ENCODE measurements at regions not wholly inside any gene's neighbourhood (a gene's known extent, or its start where the extent isn't known, plus 50 kb on each side); places are given as distances from the start of the nearest gene placed in this dataset.

- TF ChIP-seq ATF3 (IDR thresholded peaks at IDR 0.05), result peak; percentile 60; the same call in 1 of the 2 replicates
- TF ChIP-seq ATF3 (CRISPR knock-in tag; conservative IDR thresholded peaks at IDR 0.05), result no peak
- 0 out of 2 replicates have a peak, but pooled peaks have one; percentile 33 for TF ChIP-seq ATF7 (IDR thresholded peaks at IDR 0.05)
- no peak for TF ChIP-seq ATF1 (CRISPR knock-in tag; IDR thresholded peaks at IDR 0.05)
- TF ChIP-seq ATF1 (tag; IDR thresholded peaks at IDR 0.05), result peak; percentile 53; the same call in 1 of the 2 replicates
- TF ChIP-seq HES1 (IDR thresholded peaks at IDR 0.05; ENCODE audit: low read depth), result no peak
Measured at GRCh38 chr6:109222848-109223247, 127.5 kb downstream of the CEP57L1 start (continued).

- in situ Hi-C loops (cut with MboI), result no loop called here
- WGBS (ENCODE audit: insufficient coverage, low coverage, missing lambda C conversion rate), result 41% methylated on average over 1 of the region's 1 CpG
- H3K27me3 ChIP-seq (ENCODE audit: control insufficient read depth in 2 of 2, insufficient read depth in 2 of 2, low read length in 2 of 2), result no peaks in the 10 kb centered on the region
- H3K79me2 ChIP-seq (ENCODE audit: control insufficient read depth, insufficient read depth, low read length), result no peaks in the 10 kb centered on the region
- no peak overlapping the region for H3K4me3 ChIP-seq
- peaks cover 0 to 3% of the 10 kb centered on the region in 2 experiments; a peak in 1 of 5 replicates for H3K4me1 ChIP-seq (replicated peaks in 1 of 2; ENCODE audit: control insufficient read depth in 2 of 2, insufficient read depth in 2 of 2, low read length in 2 of 2)
- no peak overlapping the region for H3K9ac ChIP-seq (ENCODE audit: insufficient read depth in 1 of 2, low read depth in 2 of 2, low read length in 2 of 2)
- no peaks in the 10 kb centered on the region for H3K9me1 ChIP-seq (ENCODE audit: control insufficient read depth, insufficient read depth, low read length)
- TF ChIP-seq ZNF212 (CRISPR knock-in tag; IDR thresholded peaks at IDR 0.05) (no peak), FOXA1 (IDR thresholded peaks at IDR 0.05; ENCODE audit: borderline replicate concordance) (no peak), BRF2 (IDR thresholded peaks at IDR 0.05; ENCODE audit: borderline replicate concordance, insufficient read depth, insufficient read length) (no peak), TRIM25 (IDR thresholded peaks at IDR 0.05; ENCODE audit: borderline replicate concordance) (no peak), CHD1 (IDR thresholded peaks at IDR 0.05; ENCODE audit: low read length) (no peak), ZNF197 (CRISPR knock-in tag; IDR thresholded peaks at IDR 0.05; ENCODE audit: low read depth) (no peak), KLF1 (tag; IDR thresholded peaks at IDR 0.05) (no peak), PCBP1 (IDR thresholded peaks at IDR 0.05; ENCODE audit: low read depth, low read length, poor library complexity, severe bottlenecking) (peak; percentile 54), HNRNPK (IDR thresholded peaks at IDR 0.05; ENCODE audit: low read depth, low read length, poor library complexity, severe bottlenecking) (peak; percentile 57), ZNF444 (CRISPR knock-in tag; IDR thresholded peaks at IDR 0.05) (no peak), BCL6 (CRISPR knock-in tag; IDR thresholded peaks at IDR 0.05) (no peak)
- no TSS peak for BruUV-seq (replicated peaks)
- FAIRE-seq (peak; percentile 35), ATAC-seq (no peak), DNase-seq (ENCODE audit: extremely low read depth in 1 of 4, low spot score in 3 of 4) (no peak)
- no peaks in the 10 kb centered on the region for H4K20me1 ChIP-seq (replicated peaks; ENCODE audit: control insufficient read depth, insufficient read depth, low read length)
- POLR2A ChIA-PET, result interaction anchor here (0.6 to 0.8 kb wide), 2 partner anchors 19 to 26 kb away, joined by 3 to 5 read pairs; no protein-coding TSS in a partner anchor
- CTCF ChIA-PET (ENCODE audit: low intra/inter-chr PET ratio), result no interaction called here
- no peak overlapping the region for H3K27ac ChIP-seq (ENCODE audit: extremely low read depth, low read depth, low read length)
- intact Hi-C loops (cut with micrococcal nuclease), result no loop called here
- H3K9me3 ChIP-seq (replicated peaks; ENCODE audit: control insufficient read depth, insufficient read depth, low read depth, low read length), result no peaks in the 10 kb centered on the region
- no peak overlapping the region for H3K4me2 ChIP-seq (ENCODE audit: insufficient read depth, low read length)
- no peaks in the 10 kb centered on the region for H3K36me3 ChIP-seq (ENCODE audit: control insufficient read depth, insufficient read depth, low read length)
- peak overlapping the region; percentile 7; the same call in 1 of the 2 replicates for H2AFZ ChIP-seq (ENCODE audit: low read depth, low read length)
Measured at GRCh38 chr6:109221543-109222195, 126.4 kb downstream of the CEP57L1 start.

All from K562 (cell line).